ENCODE measurements at regions not wholly inside any gene's neighbourhood (a gene's known extent, or its start where the extent isn't known, plus 50 kb on each side); places are given as distances from the start of the nearest gene placed in this dataset.
A peak's percentile ranks its signal among the peaks of the same experiment; 100 is the strongest.

DNA sequence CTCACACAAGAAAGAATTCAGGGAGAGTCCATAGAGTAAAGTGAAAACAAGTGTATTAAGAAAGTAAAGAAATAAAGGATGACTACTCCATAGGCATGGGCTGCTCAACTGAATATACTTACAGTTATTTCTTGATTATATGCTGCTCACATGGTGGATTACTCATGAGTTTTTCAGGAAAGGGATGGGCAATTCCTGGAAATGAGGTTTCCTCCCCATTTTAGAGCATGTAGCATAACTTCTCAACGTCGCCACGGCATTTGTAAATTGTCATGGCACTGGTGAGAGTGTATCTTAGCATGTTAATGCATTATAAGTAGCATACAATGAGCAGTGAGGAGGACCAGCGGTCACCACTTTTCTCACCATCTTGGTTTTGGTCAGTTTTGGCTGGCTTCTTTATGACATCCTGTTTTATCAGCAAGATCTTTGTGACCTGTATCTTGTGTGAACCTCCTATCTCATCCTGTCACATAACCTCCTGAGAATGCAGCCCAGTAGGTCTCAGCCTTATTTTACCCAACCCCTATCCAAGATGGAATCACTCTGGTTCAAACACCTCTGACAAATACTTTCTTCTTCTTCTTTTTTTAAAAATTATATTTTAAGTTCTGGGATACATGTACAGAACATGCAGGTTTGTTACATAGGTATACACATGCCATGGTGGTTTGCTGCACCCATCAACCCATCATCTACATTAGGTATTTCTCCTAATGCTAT is 849.7 kb downstream of the TBL1XR1 start (continued):
- TF ChIP-seq PTRF (tag; IDR thresholded peaks at IDR 0.05) (peak; percentile 91), MYNN (IDR thresholded peaks at IDR 0.05) (no peak), MYNN (CRISPR knock-in tag; IDR thresholded peaks at IDR 0.05) (no peak), FOXM1 (IDR thresholded peaks at IDR 0.05; ENCODE audit: low read depth) (no peak), FOXM1 (CRISPR knock-in tag; IDR thresholded peaks at IDR 0.05; ENCODE audit: low read depth) (no peak), SMARCB1 (IDR thresholded peaks at IDR 0.05; ENCODE audit: insufficient read length, low read depth) (no peak), NR3C1 (CRISPR knock-in tag; IDR thresholded peaks at IDR 0.05) (no peak), IRF1 (CRISPR knock-in tag; IDR thresholded peaks at IDR 0.05; ENCODE audit: borderline replicate concordance) (no peak), ZNF212 (CRISPR knock-in tag; IDR thresholded peaks at IDR 0.05) (no peak), GABPA (tag; conservative IDR thresholded peaks at IDR 0.05; ENCODE audit: low read depth) (no peak), GMEB1 (CRISPR knock-in tag; IDR thresholded peaks at IDR 0.05) (no peak; the same call in 1 of the 2 replicates), HCFC1 (IDR thresholded peaks at IDR 0.05; ENCODE audit: low read depth, low read length) (no peak)

All from K562 (cell line).